OCI-LY7 (cell line): ENCODE measurements at regions not wholly inside any gene's neighbourhood (a gene's known extent, or its start where the extent isn't known, plus 50 kb on each side); places are given as distances from the start of the nearest gene placed in this dataset.
"Not testable (repeated sequence)": the region's sequence is repeated elsewhere in the genome, so short reads cannot be mapped to it uniquely, and the experiment has no call there.

Source experiments
- BruUV-seq: library from RNA; stranded (reverse); fragments of 400-500 nt; replicated peaks from 2 replicates; lab custom pipeline; 2021; lab: Mats Ljungman, UMichigan
- CTCF ChIA-PET: fragments of 300-600 bp; sonication (Branson Sonifier 250); formaldehyde crosslinking; loops from one replicate; lab custom pipeline; 2022; ENCODE audit warnings: antibody characterized with exemption; ENCODE audit not compliant: unreplicated experiment; lab: Charles Lee
- POLR2A ChIA-PET: fragments of 300-600 bp; sonication (Branson Sonifier 250); formaldehyde crosslinking; loops from one replicate; lab custom pipeline; 2022; ENCODE audit warnings: antibody characterized with exemption; lab: Charles Lee
- DNase-seq: peaks from one replicate; pipeline ENCODE4 v3.0.0-alpha.2; 2015; ENCODE audit warnings: low spot score
- H2AFZ ChIP-seq: fragments of 200-600 bp; sonication (generic), shearing (Covaris generic); 2 replicates; pipeline ENCODE4 v1.6.1; 2014; ENCODE audit warnings: mild to moderate bottlenecking, antibody characterized with exemption, low read length, moderate library complexity
- H3K27ac ChIP-seq: fragments of 200-600 bp; sonication (generic); 2 replicates; pipeline ENCODE4 v1.5.1; 2014; ENCODE audit warnings: mixed run types, low read depth, mild to moderate bottlenecking, moderate library complexity, low read length, inconsistent platforms; ENCODE audit not compliant: poor library complexity, severe bottlenecking
- H3K36me3 ChIP-seq: fragments of 200-600 bp; sonication (generic); 2 replicates; pipeline ENCODE4 v1.6.1; 2014; ENCODE audit warnings: mild to moderate bottlenecking, antibody characterized with exemption, low read length, moderate library complexity, mixed read lengths; ENCODE audit not compliant: insufficient read depth
- H3K4me1 ChIP-seq: fragments of 200-600 bp; sonication (generic); 2 replicates; pipeline ENCODE4 v1.5.1; 2014; ENCODE audit warnings: mild to moderate bottlenecking, low read length; ENCODE audit not compliant: insufficient read depth, poor library complexity, severe bottlenecking
- H3K4me2 ChIP-seq: fragments of 200-600 bp; sonication (generic); 2 replicates; pipeline ENCODE4 v1.6.1; 2014; ENCODE audit warnings: mild to moderate bottlenecking, low read length
- H3K4me3 ChIP-seq: fragments of 200-600 bp; sonication (generic); 2 replicates; pipeline ENCODE4 v1.5.1; 2014; ENCODE audit warnings: mild to moderate bottlenecking, low read depth, low read length; ENCODE audit not compliant: poor library complexity, severe bottlenecking
- H3K79me2 ChIP-seq: fragments of 200-600 bp; sonication (generic); 2 replicates; pipeline ENCODE4 v1.6.1; 2016; ENCODE audit warnings: low read depth, mild to moderate bottlenecking, low read length, moderate library complexity, mixed read lengths; ENCODE audit not compliant: insufficient read depth
- H3K9me2 ChIP-seq: fragments of 200-600 bp; sonication (generic); 2 replicates; pipeline ENCODE4 v1.6.1; 2016; ENCODE audit warnings: mild to moderate bottlenecking, low read length, mixed read lengths; ENCODE audit not compliant: insufficient read depth
- H3K9me3 ChIP-seq: fragments of 200-600 bp; sonication (generic); 2 replicates; pipeline ENCODE4 v1.6.1; 2014; ENCODE audit warnings: mild to moderate bottlenecking, mixed run types, low read length, mixed read lengths
- H4K20me1 ChIP-seq: fragments of 200-600 bp; sonication (generic); 2 replicates; pipeline ENCODE4 v1.6.1; 2014; ENCODE audit warnings: mild to moderate bottlenecking, antibody characterized with exemption, low read length, moderate library complexity, mixed read lengths; ENCODE audit not compliant: insufficient read depth
- EZH2phosphoT487 ChIP-seq: fragments of 200-600 bp; sonication (generic); IDR thresholded peaks from 2 replicates; pipeline ENCODE4 v1.6.1; 2018; ENCODE audit warnings: low read depth, borderline replicate concordance, mild to moderate bottlenecking, mixed run types, antibody characterized with exemption, low read length, moderate library complexity, mixed read lengths
- intact Hi-C: fragments of 100-400 bp; cut with micrococcal nuclease; formaldehyde crosslinking; loops from one replicate; pipeline ENCODE4 v1.10.0; 2022; ENCODE audit not compliant: unreplicated experiment
- TF ChIP-seq, protein P1 (sequence below): fragments of 200-600 bp; sonication (generic); conservative IDR thresholded peaks from 2 replicates; pipeline ENCODE4 v1.5.1; 2014; ENCODE audit warnings: mild to moderate bottlenecking, antibody characterized with exemption, low read length, moderate library complexity, mixed read lengths

DNA sequence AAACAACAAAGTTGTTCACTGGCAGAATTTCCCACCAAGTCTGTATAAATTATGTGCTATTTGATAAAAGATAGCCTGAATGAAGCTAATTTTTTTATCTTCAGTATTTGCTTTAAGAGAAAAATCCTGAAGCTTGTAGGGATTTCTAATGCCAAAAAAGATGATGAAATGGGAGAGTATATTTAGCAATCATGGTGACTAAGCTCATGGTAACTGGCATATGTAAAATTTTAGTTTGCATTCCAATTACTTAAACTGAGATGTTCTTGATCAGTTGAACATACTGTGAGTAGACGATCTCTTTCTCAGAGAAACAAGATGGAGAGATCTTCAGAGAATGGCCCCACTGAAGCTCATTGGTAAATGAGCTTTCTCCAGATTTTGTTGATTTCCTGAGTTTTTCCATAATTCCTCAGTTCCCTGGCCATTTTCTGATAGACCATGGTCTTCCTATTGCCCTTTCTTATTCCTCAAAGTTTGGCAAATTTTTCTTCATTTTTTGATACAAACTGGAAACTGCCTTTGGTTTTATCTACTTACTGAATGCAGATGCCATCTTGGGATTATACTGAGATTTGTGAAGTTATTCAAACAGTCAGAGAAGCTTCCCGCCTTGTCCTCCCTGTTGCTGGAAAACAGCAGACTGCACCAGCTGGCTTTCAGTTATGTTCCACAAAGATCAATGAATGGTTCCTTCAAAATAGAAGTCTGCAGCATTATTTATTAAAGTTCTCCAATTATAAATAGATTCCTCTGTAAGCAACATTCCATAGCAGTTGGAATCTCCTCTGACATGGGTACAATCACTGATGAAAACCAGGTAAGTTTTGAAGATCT is 68.3 kb upstream of the ALOX12 start:
- intact Hi-C loops = no loop called here
- no peak for DNase-seq
- ChIA-PET POLR2A (interaction anchor here (0.6 to 0.7 kb wide), 3 partner anchors 13 to 1606 kb away, joined by 3 read pairs; no protein-coding TSS in a partner anchor), CTCF (no interaction called here)
- Histone ChIP-seq H3K4me3 (no peak overlapping the region), H3K36me3 (no peaks in the 10 kb centered on the region), H3K4me1 (no peaks in the 10 kb centered on the region), H2AFZ (no peak overlapping the region), H3K4me2 (no peak overlapping the region), H3K27ac (no peak overlapping the region), H3K9me2 (no peaks in the 10 kb centered on the region), H4K20me1 (no peaks in the 10 kb centered on the region), H3K79me2 (no peaks in the 10 kb centered on the region), H3K9me3 (peaks cover 7% of the 10 kb centered on the region; the same call in 1 of the 2 replicates)
- no TSS peak for BruUV-seq
- TF ChIP-seq EZH2phosphoT487 = no peak
- TF ChIP-seq, protein P1, sequence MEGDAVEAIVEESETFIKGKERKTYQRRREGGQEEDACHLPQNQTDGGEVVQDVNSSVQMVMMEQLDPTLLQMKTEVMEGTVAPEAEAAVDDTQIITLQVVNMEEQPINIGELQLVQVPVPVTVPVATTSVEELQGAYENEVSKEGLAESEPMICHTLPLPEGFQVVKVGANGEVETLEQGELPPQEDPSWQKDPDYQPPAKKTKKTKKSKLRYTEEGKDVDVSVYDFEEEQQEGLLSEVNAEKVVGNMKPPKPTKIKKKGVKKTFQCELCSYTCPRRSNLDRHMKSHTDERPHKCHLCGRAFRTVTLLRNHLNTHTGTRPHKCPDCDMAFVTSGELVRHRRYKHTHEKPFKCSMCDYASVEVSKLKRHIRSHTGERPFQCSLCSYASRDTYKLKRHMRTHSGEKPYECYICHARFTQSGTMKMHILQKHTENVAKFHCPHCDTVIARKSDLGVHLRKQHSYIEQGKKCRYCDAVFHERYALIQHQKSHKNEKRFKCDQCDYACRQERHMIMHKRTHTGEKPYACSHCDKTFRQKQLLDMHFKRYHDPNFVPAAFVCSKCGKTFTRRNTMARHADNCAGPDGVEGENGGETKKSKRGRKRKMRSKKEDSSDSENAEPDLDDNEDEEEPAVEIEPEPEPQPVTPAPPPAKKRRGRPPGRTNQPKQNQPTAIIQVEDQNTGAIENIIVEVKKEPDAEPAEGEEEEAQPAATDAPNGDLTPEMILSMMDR = no peak

DNA sequence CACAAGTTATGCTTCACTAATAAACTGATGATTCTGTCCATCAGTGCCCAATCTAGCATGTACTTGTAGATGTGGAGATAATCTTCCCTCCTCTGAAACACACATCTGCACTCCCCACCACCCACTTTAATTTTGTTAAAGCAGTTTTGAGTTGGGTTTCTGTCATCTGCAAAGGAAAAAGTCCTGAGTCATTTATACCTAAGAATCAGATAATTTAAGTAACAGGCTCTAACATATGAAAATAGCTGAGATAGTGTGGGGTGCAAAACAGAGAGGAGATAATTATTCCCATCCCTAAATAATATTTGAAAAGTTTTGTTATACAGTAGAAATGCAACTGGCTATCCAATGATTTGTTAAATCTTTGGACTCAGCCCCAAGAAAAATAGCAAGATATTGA is 67.7 kb upstream of the ALOX12 start:
- Histone ChIP-seq H2AFZ (no peak overlapping the region), H3K27ac (no peak overlapping the region), H3K4me1 (no peaks in the 10 kb centered on the region), H3K79me2 (no peaks in the 10 kb centered on the region), H3K4me3 (no peak overlapping the region), H4K20me1 (no peaks in the 10 kb centered on the region), H3K9me2 (no peaks in the 10 kb centered on the region), H3K9me3 (peaks cover 11% of the 10 kb centered on the region; the same call in 1 of the 2 replicates), H3K36me3 (no peaks in the 10 kb centered on the region), H3K4me2 (no peak overlapping the region)
- DNase-seq = no peak
- TF ChIP-seq, protein P1 = no peak
- no peak for TF ChIP-seq EZH2phosphoT487
- POLR2A ChIA-PET = interaction anchor here (0.6 kb wide), 2 partner anchors 106 to 1607 kb away, joined by 3 read pairs; no protein-coding TSS in a partner anchor
- no TSS peak for BruUV-seq
- intact Hi-C loops = no loop called here
- CTCF ChIA-PET = no interaction called here

DNA sequence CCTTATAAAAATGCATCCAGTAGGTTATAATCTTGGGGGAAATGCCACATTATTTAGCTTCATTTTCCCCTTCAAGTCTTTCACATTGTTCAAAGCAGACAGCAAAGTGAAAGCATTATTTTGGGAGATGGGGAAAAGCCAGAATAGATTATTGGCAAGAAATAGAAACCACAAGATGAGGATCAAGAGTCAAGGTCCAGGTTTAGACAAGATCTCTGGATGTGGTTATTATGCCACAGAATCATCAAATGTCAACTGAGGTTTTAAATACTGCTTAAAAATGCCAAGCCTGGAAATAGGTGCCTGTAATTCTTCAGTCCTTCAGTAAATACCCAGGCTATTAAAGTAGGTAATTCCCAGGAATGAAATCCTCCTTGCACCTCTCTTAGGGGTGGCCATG is 65.1 kb upstream of the ALOX12 start:
- Histone ChIP-seq H3K4me1 (no peaks in the 10 kb centered on the region), H3K9me2 (no peaks in the 10 kb centered on the region), H3K4me2 (no peak overlapping the region), H2AFZ (no peak overlapping the region), H3K9me3 (peaks cover 5% of the 10 kb centered on the region; the same call in 1 of the 2 replicates), H3K4me3 (no peak overlapping the region), H3K36me3 (no peaks in the 10 kb centered on the region), H4K20me1 (no peaks in the 10 kb centered on the region), H3K79me2 (no peaks in the 10 kb centered on the region), H3K27ac (no peak overlapping the region)
- no peak for DNase-seq
- TF ChIP-seq, protein P1 = no peak
- TF ChIP-seq EZH2phosphoT487 = no peak
- BruUV-seq = no TSS peak
- POLR2A ChIA-PET = no interaction called here
- CTCF ChIA-PET = no interaction called here
- intact Hi-C loops = no loop called here

DNA sequence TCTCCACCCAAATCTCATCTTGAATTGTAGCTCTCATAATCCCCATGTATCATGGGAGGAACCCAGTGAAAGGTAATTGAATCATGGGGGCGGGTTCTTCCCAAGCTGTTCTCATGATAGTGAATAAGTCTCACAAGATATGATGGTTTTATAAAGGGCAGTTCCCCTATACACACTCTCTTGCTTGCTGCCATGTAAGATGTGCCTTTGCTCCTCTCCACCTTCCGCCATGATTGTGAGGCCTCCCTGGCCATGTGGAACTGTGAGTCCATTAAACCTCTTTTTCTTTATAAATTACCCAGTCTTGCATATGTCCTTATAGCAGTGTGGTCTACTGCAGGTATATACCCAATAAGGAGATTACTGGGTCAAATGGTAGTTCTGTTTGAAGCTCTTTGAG is 61.3 kb upstream of the ALOX12 start:
- DNase-seq, H3K36me3 ChIP-seq, intact Hi-C loops, H3K4me3 ChIP-seq, H3K4me1 ChIP-seq, BruUV-seq, H4K20me1 ChIP-seq, H3K27ac ChIP-seq, CTCF ChIA-PET, H3K79me2 ChIP-seq, H3K9me2 ChIP-seq, H3K4me2 ChIP-seq, H2AFZ ChIP-seq, H3K9me3 ChIP-seq: not testable (repeated sequence)
- POLR2A ChIA-PET = interaction anchor here (0.6 kb wide), 1 partner anchor 265 kb away, joined by 6 read pairs; no protein-coding TSS in a partner anchor
